Osteocyte (in vitro differentiated cells): ENCODE measurements at regions not wholly inside any gene's neighbourhood (a gene's known extent, or its start where the extent isn't known, plus 50 kb on each side); places are given as distances from the start of the nearest gene placed in this dataset.

ENCODE experiments used
- DNase-seq: peaks from one replicate; pipeline ENCODE4 v3.0.0; 2021; ENCODE audit warnings: mixed read lengths; ENCODE audit not compliant: unreplicated experiment; ENCODE audit errors: extremely low spot score
- H3K27ac Mint-ChIP-seq: one replicate; pipeline ENCODE4 v1.8.0; 2021; ENCODE audit warnings: mild to moderate bottlenecking, mixed read lengths; ENCODE audit not compliant: unreplicated experiment
- H3K27me3 Mint-ChIP-seq: one replicate; pipeline ENCODE4 v1.8.0; 2021; ENCODE audit warnings: mixed read lengths; ENCODE audit not compliant: unreplicated experiment
- H3K36me3 Mint-ChIP-seq: one replicate; pipeline ENCODE4 v1.8.0; 2021; ENCODE audit warnings: mixed read lengths; ENCODE audit not compliant: unreplicated experiment
- H3K4me1 Mint-ChIP-seq: one replicate; pipeline ENCODE4 v1.8.0; 2021; ENCODE audit warnings: mixed read lengths; ENCODE audit not compliant: unreplicated experiment
- H3K4me3 Mint-ChIP-seq: one replicate; pipeline ENCODE4 v1.8.0; 2021; ENCODE audit warnings: mild to moderate bottlenecking, moderate library complexity, mixed read lengths; ENCODE audit not compliant: unreplicated experiment
- H3K9me3 Mint-ChIP-seq: one replicate; pipeline ENCODE4 v1.8.0; 2021; ENCODE audit warnings: mixed read lengths; ENCODE audit not compliant: unreplicated experiment
- TF ChIP-seq, protein P1 (sequence below): fragments of 200-600 bp; sonication (generic); IDR thresholded peaks from 2 replicates; pipeline ENCODE4 v1.5.0; 2021; ENCODE audit warnings: antibody characterized with exemption, mild to moderate bottlenecking, moderate library complexity

DNA sequence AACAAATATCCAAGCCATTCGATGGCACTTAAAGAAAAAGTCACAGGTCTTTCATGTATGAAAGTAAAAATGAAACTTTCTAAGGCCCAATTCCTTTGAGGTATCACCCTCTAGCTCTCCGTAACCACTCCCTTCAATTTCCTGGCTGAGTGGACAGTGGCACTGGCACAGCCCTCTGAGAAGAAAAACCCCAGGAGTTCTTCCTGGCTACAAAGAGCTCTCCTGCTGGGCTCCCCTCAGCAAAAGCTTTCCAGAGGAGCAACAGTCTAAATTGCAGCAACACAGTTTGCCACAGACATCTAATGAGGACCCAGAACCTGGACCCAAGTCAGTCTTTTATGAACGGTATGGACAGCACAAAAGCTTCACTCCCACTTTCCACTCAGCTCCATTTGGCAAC, 71.8 kb downstream of the FUNDC1 start:
- no peak for DNase-seq
- Mint-ChIP-seq H3K36me3 (no peaks in the 10 kb centered on the region), H3K4me3 (no peak overlapping the region), H3K27ac (no peak overlapping the region), H3K4me1 (no peaks in the 10 kb centered on the region), H3K9me3 (peaks cover 20% of the 10 kb centered on the region), H3K27me3 (no peaks in the 10 kb centered on the region)
- TF ChIP-seq, protein P1, sequence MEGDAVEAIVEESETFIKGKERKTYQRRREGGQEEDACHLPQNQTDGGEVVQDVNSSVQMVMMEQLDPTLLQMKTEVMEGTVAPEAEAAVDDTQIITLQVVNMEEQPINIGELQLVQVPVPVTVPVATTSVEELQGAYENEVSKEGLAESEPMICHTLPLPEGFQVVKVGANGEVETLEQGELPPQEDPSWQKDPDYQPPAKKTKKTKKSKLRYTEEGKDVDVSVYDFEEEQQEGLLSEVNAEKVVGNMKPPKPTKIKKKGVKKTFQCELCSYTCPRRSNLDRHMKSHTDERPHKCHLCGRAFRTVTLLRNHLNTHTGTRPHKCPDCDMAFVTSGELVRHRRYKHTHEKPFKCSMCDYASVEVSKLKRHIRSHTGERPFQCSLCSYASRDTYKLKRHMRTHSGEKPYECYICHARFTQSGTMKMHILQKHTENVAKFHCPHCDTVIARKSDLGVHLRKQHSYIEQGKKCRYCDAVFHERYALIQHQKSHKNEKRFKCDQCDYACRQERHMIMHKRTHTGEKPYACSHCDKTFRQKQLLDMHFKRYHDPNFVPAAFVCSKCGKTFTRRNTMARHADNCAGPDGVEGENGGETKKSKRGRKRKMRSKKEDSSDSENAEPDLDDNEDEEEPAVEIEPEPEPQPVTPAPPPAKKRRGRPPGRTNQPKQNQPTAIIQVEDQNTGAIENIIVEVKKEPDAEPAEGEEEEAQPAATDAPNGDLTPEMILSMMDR, result no peak

DNA sequence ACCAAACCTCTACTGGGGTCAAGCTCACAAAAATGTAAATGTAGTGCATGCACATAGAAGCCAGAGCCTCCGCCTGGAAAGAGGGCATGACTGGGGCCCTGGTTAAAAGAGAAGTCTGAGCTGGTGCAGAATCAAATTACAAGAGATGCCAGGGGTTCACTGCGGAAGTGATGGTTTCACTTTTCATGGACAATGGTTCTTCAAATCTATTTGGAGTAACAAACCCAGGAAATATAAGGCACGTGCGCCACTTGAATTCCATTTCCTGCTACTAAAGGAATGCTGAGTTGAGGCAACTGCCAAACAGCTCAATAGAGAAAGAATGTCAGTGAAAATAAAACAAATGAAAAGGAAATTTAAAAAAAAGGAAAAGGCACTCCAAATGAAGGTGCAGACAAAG, 79.8 kb downstream of the FUNDC1 start:
- H3K36me3 Mint-ChIP-seq, result no peaks in the 10 kb centered on the region
- no peaks in the 10 kb centered on the region for H3K27me3 Mint-ChIP-seq
- no peak for DNase-seq
- no peak overlapping the region for H3K4me3 Mint-ChIP-seq
- no peak overlapping the region for H3K27ac Mint-ChIP-seq
- H3K9me3 Mint-ChIP-seq, result peaks cover 38% of the 10 kb centered on the region
- TF ChIP-seq, protein P1, result no peak
- H3K4me1 Mint-ChIP-seq, result peaks cover 4% of the 10 kb centered on the region

DNA sequence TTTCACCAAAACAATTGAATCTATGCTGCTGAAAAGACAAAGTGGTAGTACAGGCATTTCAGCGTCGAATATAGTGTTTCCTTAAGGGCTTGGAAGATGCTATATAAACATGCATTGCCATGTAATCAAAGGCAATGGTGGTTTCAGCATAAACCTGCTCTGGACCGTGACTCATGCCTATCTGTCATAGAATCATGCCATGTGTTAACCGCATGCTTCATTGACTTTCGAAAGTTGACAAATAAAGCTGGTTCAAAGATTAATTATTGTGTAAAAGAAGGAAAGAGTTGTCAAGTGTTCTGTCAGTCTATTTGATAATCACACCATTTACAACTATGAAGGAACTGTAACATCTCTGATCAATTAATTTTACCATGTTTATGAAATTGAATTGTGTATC, 83.2 kb downstream of the FUNDC1 start:
- DNase-seq, result no peak
- no peak overlapping the region for H3K27ac Mint-ChIP-seq
- H3K36me3 Mint-ChIP-seq, result no peaks in the 10 kb centered on the region
- no peaks in the 10 kb centered on the region for H3K27me3 Mint-ChIP-seq
- no peak overlapping the region for H3K4me3 Mint-ChIP-seq
- peaks cover 4% of the 10 kb centered on the region for H3K4me1 Mint-ChIP-seq
- TF ChIP-seq, protein P1, result no peak
- peaks cover 23% of the 10 kb centered on the region for H3K9me3 Mint-ChIP-seq

DNA sequence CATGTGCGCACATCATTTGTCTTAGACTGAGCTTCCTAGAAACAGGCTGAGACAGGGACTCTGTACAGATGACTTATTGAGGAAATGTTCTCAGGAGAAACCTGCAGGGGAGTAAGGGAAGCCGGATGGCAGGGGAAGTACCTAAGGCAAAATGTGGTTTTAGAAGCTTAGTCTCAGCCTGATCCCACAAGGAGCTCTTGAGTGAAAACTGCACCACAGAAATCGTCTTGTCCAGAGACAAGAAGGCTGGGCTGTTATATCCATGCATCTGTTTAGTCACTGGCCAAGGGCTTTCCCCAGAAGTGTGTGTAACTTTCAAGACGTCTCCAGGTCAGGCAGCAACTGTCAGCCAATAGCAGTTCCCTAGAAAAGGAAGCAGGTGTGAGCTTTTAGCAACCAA, 86.0 kb downstream of the FUNDC1 start:
- H3K27ac Mint-ChIP-seq, result no peak overlapping the region
- no peaks in the 10 kb centered on the region for H3K27me3 Mint-ChIP-seq
- no peaks in the 10 kb centered on the region for H3K4me1 Mint-ChIP-seq
- H3K4me3 Mint-ChIP-seq, result no peak overlapping the region
- H3K36me3 Mint-ChIP-seq, result no peaks in the 10 kb centered on the region
- TF ChIP-seq, protein P1, result no peak
- peaks cover 22% of the 10 kb centered on the region for H3K9me3 Mint-ChIP-seq
- no peak for DNase-seq

DNA sequence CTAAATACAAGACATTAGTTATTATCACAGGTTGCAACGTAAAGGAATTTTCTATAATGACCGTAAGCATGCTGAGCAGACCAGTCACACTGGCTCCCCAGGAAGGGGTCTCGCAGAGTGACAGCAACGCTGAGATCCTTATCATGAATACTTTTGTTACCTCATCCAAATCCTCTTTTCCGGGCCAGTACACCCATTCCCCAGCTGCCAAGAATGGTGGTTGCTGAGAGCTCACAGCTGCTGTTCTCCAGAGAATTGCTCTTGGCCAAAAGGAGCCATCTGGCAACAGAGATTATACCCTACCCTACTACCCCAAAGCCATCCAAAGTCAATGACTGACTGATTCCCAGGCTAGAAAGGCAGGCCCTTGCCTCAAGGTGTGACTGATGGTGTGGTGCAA, 91.6 kb downstream of the FUNDC1 start:
- no peaks in the 10 kb centered on the region for H3K36me3 Mint-ChIP-seq
- no peak for DNase-seq
- no peaks in the 10 kb centered on the region for H3K27me3 Mint-ChIP-seq
- H3K4me1 Mint-ChIP-seq, result no peaks in the 10 kb centered on the region
- TF ChIP-seq, protein P1, result no peak
- H3K27ac Mint-ChIP-seq, result no peak overlapping the region
- no peak overlapping the region for H3K4me3 Mint-ChIP-seq
- H3K9me3 Mint-ChIP-seq, result peaks cover 11% of the 10 kb centered on the region
